HG03354 (cell line): ENCODE measurements at regions not wholly inside any gene's neighbourhood (a gene's known extent, or its start where the extent isn't known, plus 50 kb on each side); places are given as distances from the start of the nearest gene placed in this dataset.
"Not testable (repeated sequence)": the region's sequence is repeated elsewhere in the genome, so short reads cannot be mapped to it uniquely, and the experiment has no call there.

Experiments
- ATAC-seq: cut with Tn5 transposase; IDR thresholded peaks from one replicate; pipeline ENCODE4 v1.9.1; 2021; ENCODE audit warnings: mild to moderate bottlenecking; ENCODE audit not compliant: unreplicated experiment, poor library complexity, severe bottlenecking

- no peak for ATAC-seq
Measured at GRCh38 chr3:186456731-186457191, 87.4 kb downstream of the CRYGS start.

- no peak for ATAC-seq
Measured at GRCh38 chr3:186454881-186455703, 89.1 kb downstream of the CRYGS start.

GRCh38 chr3:186453531-186453930 is 90.6 kb downstream of the CRYGS start:
- ATAC-seq: no peak

- no peak for ATAC-seq
Measured at GRCh38 chr3:186452517-186452916, 90.5 kb upstream of the DGKG start.

GRCh38 chr3:186451371-186451770 is 89.3 kb upstream of the DGKG start:
- ATAC-seq: no peak

GRCh38 chr3:186444974-186445373 is 82.9 kb upstream of the DGKG start:
- ATAC-seq: no peak

GRCh38 chr3:186444288-186444687 is 82.3 kb upstream of the DGKG start:
- ATAC-seq: no peak

- not testable (repeated sequence) for ATAC-seq
Measured at GRCh38 chr3:186442979-186443378, 80.9 kb upstream of the DGKG start.

- ATAC-seq: no peak
Measured at GRCh38 chr3:186442162-186442561, 80.1 kb upstream of the DGKG start.

- ATAC-seq: no peak
Measured at GRCh38 chr3:186440891-186441290, 78.9 kb upstream of the DGKG start.

GRCh38 chr3:186439725-186440124 is 77.7 kb upstream of the DGKG start:
- no peak for ATAC-seq

GRCh38 chr3:186435332-186435731 is 73.3 kb upstream of the DGKG start:
- not testable (repeated sequence) for ATAC-seq

- ATAC-seq: no peak
Measured at GRCh38 chr3:186432944-186433732, 71.1 kb upstream of the DGKG start.

- ATAC-seq: no peak
Measured at GRCh38 chr3:186432189-186432588, 70.2 kb upstream of the DGKG start.

GRCh38 chr3:186427627-186428281 is 65.7 kb upstream of the DGKG start:
- no peak for ATAC-seq

- ATAC-seq: no peak
Measured at GRCh38 chr3:186425788-186426730, 64.0 kb upstream of the DGKG start.

- no peak for ATAC-seq
Measured at GRCh38 chr3:186421946-186422345, 59.9 kb upstream of the DGKG start.

- ATAC-seq: no peak
Measured at GRCh38 chr3:186418671-186419145, 56.7 kb upstream of the DGKG start.

GRCh38 chr3:186417791-186418190 is 55.8 kb upstream of the DGKG start:
- no peak for ATAC-seq
